Hindlimb muscle (tissue), 1 donor: ENCODE measurements at regions not wholly inside any gene's neighbourhood (a gene's known extent, or its start where the extent isn't known, plus 50 kb on each side); places are given as distances from the start of the nearest gene placed in this dataset.

Experiments
- DNase-seq: peaks from one replicate; pipeline ENCODE4 v3.0.0-alpha.2; 2013

GRCh38 chr5:117102591-117102990, 528.0 kb upstream of the SEMA6A start:
- no peak for DNase-seq

GRCh38 chr5:117100176-117100575, 525.6 kb upstream of the SEMA6A start:
- DNase-seq: no peak

- DNase-seq: no peak
These were observed 523.5 kb upstream of the SEMA6A start for GRCh38 chr5:117098094-117098493.

GRCh38 chr5:117095346-117096332, 521.0 kb upstream of the SEMA6A start:
- DNase-seq: no peak

GRCh38 chr5:117094114-117094815, 519.6 kb upstream of the SEMA6A start:
- DNase-seq: no peak

- no peak for DNase-seq
These were observed 519.0 kb upstream of the SEMA6A start for GRCh38 chr5:117093653-117094052.

GRCh38 chr5:117089001-117089400, 514.4 kb upstream of the SEMA6A start:
- no peak for DNase-seq

GRCh38 chr5:117088176-117088575, 513.6 kb upstream of the SEMA6A start:
- no peak for DNase-seq

GRCh38 chr5:117084067-117084466, 509.4 kb upstream of the SEMA6A start:
- no peak for DNase-seq

- peak; percentile 18 for DNase-seq
These were observed 508.4 kb upstream of the SEMA6A start for GRCh38 chr5:117082977-117083376.

GRCh38 chr5:117077142-117077541, 502.5 kb upstream of the SEMA6A start:
- DNase-seq: no peak

GRCh38 chr5:117072439-117072838, 497.8 kb upstream of the SEMA6A start:
- DNase-seq: no peak

GRCh38 chr5:117065800-117066199, 491.2 kb upstream of the SEMA6A start:
- DNase-seq: no peak

GRCh38 chr5:117065161-117065560, 490.5 kb upstream of the SEMA6A start:
- DNase-seq: no peak

- DNase-seq: no peak
These were observed 485.5 kb upstream of the SEMA6A start for GRCh38 chr5:117060099-117060498.

- DNase-seq: no peak
These were observed 484.1 kb upstream of the SEMA6A start for GRCh38 chr5:117058740-117059139.

GRCh38 chr5:117055517-117055916, 480.9 kb upstream of the SEMA6A start:
- DNase-seq: no peak

GRCh38 chr5:117054911-117055310, 480.3 kb upstream of the SEMA6A start:
- DNase-seq: no peak

- no peak for DNase-seq
These were observed 479.5 kb upstream of the SEMA6A start for GRCh38 chr5:117054141-117054540.

GRCh38 chr5:117041926-117042595, 467.4 kb upstream of the SEMA6A start:
- no peak for DNase-seq

GRCh38 chr5:117039035-117039434, 464.4 kb upstream of the SEMA6A start:
- DNase-seq: no peak

GRCh38 chr5:117027384-117027783, 452.8 kb upstream of the SEMA6A start:
- DNase-seq: no peak

- no peak for DNase-seq
These were observed 446.4 kb upstream of the SEMA6A start for GRCh38 chr5:117020999-117021398.
